Right atrium auricular region (tissue), 2 donors: ENCODE measurements at regions not wholly inside any gene's neighbourhood (a gene's known extent, or its start where the extent isn't known, plus 50 kb on each side); places are given as distances from the start of the nearest gene placed in this dataset.

Experiments
- DNase-seq: peaks from one replicate; pipeline ENCODE4 v3.0.0-alpha.2; 2019; ENCODE audit warnings: low spot score
- H3K27ac ChIP-seq, 2 donors: fragments of 200-600 bp; sonication (generic); 1 replicate in 1 of 2; 2 replicates in 1 of 2; pipeline ENCODE4 v1.5.1; 2016 to 2019
- H3K27me3 ChIP-seq, 2 donors: fragments of 200-600 bp; sonication (generic); one replicate each; pipeline versions ENCODE4 v1.5.1 to v1.6.0; 2017 to 2019
- H3K36me3 ChIP-seq: fragments of 200-600 bp; sonication (generic); one replicate; pipeline ENCODE4 v1.5.1; 2016
- H3K4me1 ChIP-seq, 2 donors: fragments of 200-600 bp; sonication (generic); one replicate each; pipeline versions ENCODE4 v1.5.1 to v1.6.0; 2017 to 2019
- H3K4me3 ChIP-seq, 2 donors: fragments of 200-600 bp; sonication (generic); 1 replicate in 1 of 2; 2 replicates in 1 of 2; pipeline ENCODE4 v1.5.1; 2017 to 2019; ENCODE audit warnings: mild to moderate bottlenecking in 1 of 2, moderate library complexity in 1 of 2
- H3K9me3 ChIP-seq, 2 donors: fragments of 200-600 bp; sonication (generic); one replicate each; pipeline ENCODE4 v1.5.1; 2019
- CTCF ChIP-seq, 2 donors: fragments of 200-600 bp; sonication (generic); IDR thresholded peaks; one replicate each; pipeline ENCODE4 v1.5.1; 2019; ENCODE audit warnings: antibody characterized with exemption in 2 of 2

GRCh38 chr5:125045646-125046045, 299.2 kb upstream of the ZNF608 start:
- Histone ChIP-seq H3K27ac (no peak overlapping the region), H3K4me3 (no peak overlapping the region), H3K9me3 (no peaks in the 10 kb centered on the region), H3K27me3 (no peaks in the 10 kb centered on the region), H3K36me3 (no peaks in the 10 kb centered on the region), H3K4me1 (peaks cover 0 to 33% of the 10 kb centered on the region in 2 donors)
- no peak for TF ChIP-seq CTCF (IDR thresholded peaks at IDR 0.05)
- DNase-seq: no peak

- Histone ChIP-seq H3K27me3 (no peaks in the 10 kb centered on the region), H3K36me3 (no peaks in the 10 kb centered on the region), H3K9me3 (no peaks in the 10 kb centered on the region), H3K4me1 (peaks cover 0 to 31% of the 10 kb centered on the region in 2 donors), H3K4me3 (no peak overlapping the region), H3K27ac (no peak overlapping the region)
- no peak for TF ChIP-seq CTCF (IDR thresholded peaks at IDR 0.05)
- DNase-seq: no peak
Observed at GRCh38 chr5:125046838-125047237, 300.4 kb upstream of the ZNF608 start.

- Histone ChIP-seq H3K4me1 (peaks cover 0 to 23% of the 10 kb centered on the region in 2 donors), H3K27me3 (no peaks in the 10 kb centered on the region), H3K4me3 (no peak overlapping the region), H3K9me3 (no peaks in the 10 kb centered on the region), H3K36me3 (no peaks in the 10 kb centered on the region), H3K27ac (no peak overlapping the region)
- DNase-seq: no peak
- TF ChIP-seq CTCF (IDR thresholded peaks at IDR 0.05): no peak
Observed at GRCh38 chr5:125047871-125048270, 301.4 kb upstream of the ZNF608 start.

GRCh38 chr5:125049721-125050702, 303.6 kb upstream of the ZNF608 start:
- no peak for TF ChIP-seq CTCF (IDR thresholded peaks at IDR 0.05)
- H3K4me3 ChIP-seq: no peak overlapping the region
- H3K9me3 ChIP-seq: no peaks in the 10 kb centered on the region
- H3K27me3 ChIP-seq: no peaks in the 10 kb centered on the region
- no peak overlapping the region for H3K27ac ChIP-seq
- H3K4me1 ChIP-seq: peaks cover 0 to 2% of the 10 kb centered on the region in 2 donors
- no peaks in the 10 kb centered on the region for H3K36me3 ChIP-seq
- no peak for DNase-seq

- H3K27me3 ChIP-seq: no peaks in the 10 kb centered on the region
Observed at GRCh38 chr5:125050926-125051325, 304.5 kb upstream of the ZNF608 start.

More at GRCh38 chr5:125050926-125051325, 304.5 kb upstream of the ZNF608 start:
- H3K4me1 ChIP-seq: no peaks in the 10 kb centered on the region
- no peak overlapping the region for H3K4me3 ChIP-seq
- DNase-seq: no peak
- TF ChIP-seq CTCF (IDR thresholded peaks at IDR 0.05): no peak
- no peak overlapping the region for H3K27ac ChIP-seq
- no peaks in the 10 kb centered on the region for H3K36me3 ChIP-seq
- H3K9me3 ChIP-seq: no peaks in the 10 kb centered on the region
